GM18517 (cell line): ENCODE measurements at regions not wholly inside any gene's neighbourhood (a gene's known extent, or its start where the extent isn't known, plus 50 kb on each side); places are given as distances from the start of the nearest gene placed in this dataset.
"Not testable (repeated sequence)": the region's sequence is repeated elsewhere in the genome, so short reads cannot be mapped to it uniquely, and the experiment has no call there.

ENCODE experiments used
- ATAC-seq: cut with Tn5 transposase; IDR thresholded peaks from one replicate; pipeline ENCODE4 v1.9.1; 2021; ENCODE audit warnings: mild to moderate bottlenecking, moderate library complexity; ENCODE audit not compliant: unreplicated experiment

DNA sequence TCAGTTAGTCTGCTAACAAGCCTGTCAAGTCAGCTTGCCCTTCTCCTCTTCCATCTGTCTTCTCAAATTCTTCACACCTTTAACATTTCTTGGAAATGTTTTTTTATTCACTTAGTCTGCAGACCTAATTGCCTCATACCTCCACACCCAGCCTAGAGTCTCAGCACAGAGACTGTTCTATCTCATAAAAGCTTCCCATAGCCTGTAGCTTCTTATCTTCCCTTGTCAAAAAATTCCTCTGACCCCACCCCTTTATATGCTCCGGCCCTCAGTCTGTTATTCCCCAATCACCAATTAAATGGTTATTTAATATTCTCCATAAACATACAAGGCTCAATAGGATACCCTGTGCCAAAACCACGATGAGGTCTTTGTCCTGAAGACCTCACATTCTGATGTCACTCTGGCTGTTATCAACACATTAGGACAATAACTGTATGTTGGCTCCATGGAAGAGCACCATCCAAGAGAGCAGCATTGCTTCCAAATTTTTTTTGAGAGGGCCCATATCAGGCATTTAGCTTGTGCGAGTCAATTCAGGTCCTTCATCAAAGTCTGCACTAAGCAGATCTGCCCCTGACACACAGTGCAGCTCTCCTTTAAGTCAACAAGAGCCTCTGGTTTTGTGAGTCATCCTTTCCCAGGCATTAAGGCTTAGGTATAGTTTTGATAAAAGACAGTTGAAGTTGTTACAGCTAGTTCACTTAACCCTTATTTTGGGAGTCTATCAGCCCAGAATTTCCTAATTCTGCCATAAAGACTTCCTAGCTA lies 83.2 kb upstream of the TBX18 start:
- ATAC-seq: no peak

GRCh38 chr6:84842525-84843166 lies 78.2 kb upstream of the TBX18 start:
- ATAC-seq: no peak

- ATAC-seq: not testable (repeated sequence)
Measured at GRCh38 chr6:84837068-84837866, 72.9 kb upstream of the TBX18 start.

GRCh38 chr6:84836366-84836765 lies 72.0 kb upstream of the TBX18 start:
- ATAC-seq: no peak

GRCh38 chr6:84835340-84835739 lies 70.9 kb upstream of the TBX18 start:
- ATAC-seq: no peak

DNA sequence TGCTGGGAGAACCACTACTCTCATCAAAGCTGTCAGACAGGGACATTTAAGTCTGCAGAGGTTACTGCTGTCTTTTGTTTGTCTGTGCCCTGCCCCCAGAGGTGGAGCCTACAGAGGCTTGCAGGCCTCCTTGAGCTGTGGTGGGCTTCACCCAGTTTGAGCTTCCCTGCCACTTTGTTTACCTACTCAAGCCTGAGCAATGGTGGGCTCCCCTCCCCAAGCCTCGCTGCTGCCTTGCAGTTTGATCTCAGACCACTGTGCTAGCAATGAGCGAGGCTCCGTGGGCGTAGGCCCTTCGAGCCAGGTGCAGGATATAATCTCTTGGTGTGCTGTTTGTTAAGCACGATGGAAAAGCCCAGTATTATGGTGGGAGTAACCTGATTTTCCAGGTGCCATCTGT lies 67.5 kb upstream of the TBX18 start:
- not testable (repeated sequence) for ATAC-seq

DNA sequence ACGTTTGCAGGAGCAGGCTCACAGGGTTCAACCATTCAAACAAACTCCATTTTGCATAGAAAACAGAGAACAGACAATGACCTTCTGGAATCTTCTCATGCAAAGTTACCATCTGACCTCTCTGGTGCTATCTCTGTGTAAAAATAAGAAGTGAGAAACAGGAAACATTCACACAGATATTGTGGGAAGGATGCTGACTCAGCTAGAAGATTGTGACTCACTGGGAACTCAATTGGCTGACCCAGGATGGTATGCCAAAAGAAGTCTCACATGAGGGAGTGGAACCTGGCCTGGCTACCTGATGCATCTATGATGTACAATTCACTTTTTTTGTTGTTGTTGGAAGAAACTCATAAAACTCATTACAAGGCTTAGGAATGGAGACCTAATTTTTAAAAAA lies 61.1 kb upstream of the TBX18 start:
- ATAC-seq: no peak

DNA sequence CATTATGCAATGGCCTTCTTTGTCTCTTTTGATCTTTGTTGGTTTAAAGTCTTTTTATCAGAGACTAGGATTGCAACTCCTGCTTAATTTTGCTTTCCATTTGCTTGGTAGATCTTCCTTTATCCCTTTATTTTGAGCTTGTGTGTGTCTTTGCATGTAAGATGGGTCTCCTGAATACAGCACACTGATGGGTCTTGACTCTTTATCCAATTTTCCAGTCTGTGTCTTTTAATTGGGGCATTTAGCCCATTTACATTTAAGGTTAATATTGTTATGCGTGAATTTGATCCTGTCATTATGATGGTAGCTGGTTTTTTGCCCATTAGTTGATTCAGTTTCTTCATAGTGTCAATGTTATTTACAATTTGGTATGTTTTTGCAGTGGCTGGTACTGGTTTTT lies 56.9 kb upstream of the TBX18 start:
- ATAC-seq: not testable (repeated sequence)

DNA sequence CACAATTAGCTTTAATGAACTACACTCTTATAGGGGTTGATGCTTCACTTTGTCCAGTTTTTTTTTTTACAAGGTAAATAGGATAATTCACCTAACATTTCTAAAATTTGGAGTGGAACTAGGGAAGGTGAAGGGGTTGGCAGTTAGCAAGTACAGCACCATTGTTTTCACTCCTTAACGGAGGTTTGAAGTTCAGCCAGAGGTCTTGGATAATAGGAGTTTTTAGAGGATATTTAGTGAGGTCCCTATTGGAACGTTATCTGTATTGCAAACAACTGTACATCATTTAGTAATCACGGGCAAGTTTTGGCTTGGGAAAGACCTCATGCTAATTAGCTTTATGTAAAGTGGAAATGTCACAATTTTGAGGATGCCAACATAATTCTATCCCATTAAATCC lies 52.3 kb upstream of the TBX18 start:
- no peak for ATAC-seq

DNA sequence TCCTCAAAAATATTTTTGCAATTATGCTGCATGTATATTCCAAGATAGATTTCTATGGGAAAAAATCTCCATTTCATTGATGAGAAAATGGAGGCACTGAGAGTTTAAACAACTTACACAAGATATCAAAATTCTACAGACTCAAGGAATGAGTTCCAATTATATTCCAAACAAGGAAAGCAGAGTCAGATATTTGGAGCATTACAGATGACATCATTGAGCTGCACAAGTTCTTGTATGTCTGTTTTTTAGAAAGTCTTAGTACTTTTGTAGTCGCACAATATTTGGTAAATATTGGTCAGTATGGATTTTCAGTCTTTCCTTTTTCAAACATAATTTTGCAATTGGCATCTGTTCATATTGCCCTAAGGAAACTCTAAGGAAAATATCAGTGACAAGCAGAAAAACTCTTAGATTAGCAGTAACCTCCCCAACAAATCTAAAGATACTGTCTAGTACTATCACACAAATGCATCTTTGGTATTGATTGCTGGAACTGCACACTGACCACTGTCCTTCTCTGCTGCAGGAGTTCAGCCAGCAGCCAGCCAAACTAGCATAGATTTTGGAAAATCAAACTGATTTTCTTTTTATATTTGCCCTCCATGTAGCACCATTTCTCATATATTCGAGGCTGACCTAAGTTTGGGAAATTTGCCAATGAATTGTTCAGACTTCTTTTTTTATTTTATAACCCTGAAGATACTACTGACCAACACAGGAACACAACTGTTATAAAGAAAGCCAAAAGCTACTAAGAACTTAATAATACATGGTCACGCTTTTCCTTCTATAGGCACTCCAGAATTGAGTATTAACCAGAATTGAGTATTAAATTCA lies 51.7 kb upstream of the TBX18 start:
- ATAC-seq: no peak
